K562 (cell line): ENCODE measurements at regions not wholly inside any gene's neighbourhood (a gene's known extent, or its start where the extent isn't known, plus 50 kb on each side); places are given as distances from the start of the nearest gene placed in this dataset.

Source experiments
- ASH1L ChIP-seq: fragments of 450-650 bp; IDR thresholded peaks from 2 replicates; pipeline ENCODE4 v1.6.1; 2018; ENCODE audit warnings: borderline replicate concordance, mild to moderate bottlenecking, low read depth; ENCODE audit not compliant: partially characterized antibody
- ATF7 ChIP-seq: fragments of 450-650 bp; IDR thresholded peaks from 2 replicates; pipeline ENCODE4 v1.7.1; 2014; ENCODE audit warnings: mild to moderate bottlenecking, moderate library complexity
- BRD4 ChIP-seq: fragments of 200-600 bp; sonication (generic); IDR thresholded peaks from 2 replicates; pipeline ENCODE4 v1.6.1; 2017; ENCODE audit warnings: inconsistent platforms
- CBFA2T2 ChIP-seq: fragments of 450-650 bp; conservative IDR thresholded peaks from 2 replicates; pipeline ENCODE4 v1.6.1; 2017; ENCODE audit warnings: mild to moderate bottlenecking
- CC2D1A ChIP-seq: fragments of 450-650 bp; IDR thresholded peaks from 2 replicates; pipeline ENCODE4 v1.6.1; 2017; ENCODE audit warnings: mild to moderate bottlenecking
- COPS2 ChIP-seq: fragments of 450-650 bp; conservative IDR thresholded peaks from 2 replicates; pipeline ENCODE4 v1.6.1; 2016; ENCODE audit warnings: mild to moderate bottlenecking, moderate library complexity
- DNMT1 ChIP-seq: fragments of 450-650 bp; IDR thresholded peaks from 2 replicates; pipeline ENCODE4 v1.6.1; 2016; ENCODE audit warnings: antibody characterized with exemption, mild to moderate bottlenecking
- FOXM1 ChIP-seq, 2 experiments: fragments of 450-650 bp in 1 of 2; sonication (generic) in 1 of 2; formaldehyde crosslinking in 1 of 2; IDR thresholded peaks; 2 replicates each; pipeline versions ENCODE4 v1.6.1 to v1.9.0; 2017 to 2022; ENCODE audit warnings: low read depth in 2 of 2, mild to moderate bottlenecking in 2 of 2, missing genetic modification reagents in 1 of 2, moderate library complexity in 1 of 2
- GTF2E2 ChIP-seq: fragments of 200-800 bp; sonication (Bioruptor generic); IDR thresholded peaks from 2 replicates; pipeline ENCODE4 v1.6.1; 2016; ENCODE audit warnings: missing genetic modification characterization, missing compliant biosample characterization
- HNRNPUL1 ChIP-seq: fragments of 200-400 bp; formaldehyde crosslinking; IDR thresholded peaks from 2 replicates; pipeline ENCODE4 v1.6.1; 2017; ENCODE audit warnings: low read length
- MEF2D ChIP-seq: conservative IDR thresholded peaks from 2 replicates; pipeline ENCODE4 v1.6.1; 2016; ENCODE audit warnings: low read depth, missing genetic modification characterization, missing compliant biosample characterization
- MXI1 ChIP-seq: IDR thresholded peaks from 2 replicates; pipeline ENCODE4 v1.6.1; 2011; ENCODE audit warnings: low read depth, mild to moderate bottlenecking, improper control_type of control experiment, low read length
- NONO ChIP-seq, 2 experiments: fragments of 200-400 bp in 1 of 2; fragments of 450-650 bp in 1 of 2; formaldehyde crosslinking in 1 of 2; IDR thresholded peaks; 2 replicates each; pipeline ENCODE4 v1.6.1; 2017; ENCODE audit warnings: low read depth in 2 of 2, mild to moderate bottlenecking in 2 of 2, moderate library complexity in 2 of 2, low read length in 1 of 2
- POLR2A ChIP-seq: fragments of 450-650 bp; conservative IDR thresholded peaks from 2 replicates; pipeline ENCODE4 v1.6.1; 2016
- PTRF ChIP-seq: fragments of 450-650 bp; IDR thresholded peaks from 2 replicates; pipeline ENCODE4 v1.6.1; 2016; ENCODE audit warnings: mild to moderate bottlenecking, missing genetic modification characterization, missing compliant biosample characterization
- RAD21 ChIP-seq, 2 experiments: fragments of 250-450 bp in 1 of 2; fragments of 450-650 bp in 1 of 2; sonication (Bioruptor Pico) in 1 of 2; formaldehyde crosslinking in 1 of 2; IDR thresholded peaks in 1 of 2; conservative IDR thresholded peaks in 1 of 2; 2 replicates each; pipeline versions ENCODE4 v1.4.0 to v1.8.0; 2020 to 2022; ENCODE audit warnings: mild to moderate bottlenecking in 2 of 2, moderate library complexity in 1 of 2
- SMARCC2 ChIP-seq: fragments of 450-650 bp; IDR thresholded peaks from 2 replicates; pipeline ENCODE4 v1.6.1; 2017; ENCODE audit warnings: antibody characterized with exemption, moderate library complexity, mild to moderate bottlenecking, low read depth
- XRCC5 ChIP-seq: fragments of 200-400 bp; formaldehyde crosslinking; IDR thresholded peaks from 2 replicates; pipeline ENCODE4 v1.6.1; 2017; ENCODE audit warnings: low read depth, mild to moderate bottlenecking, low read length
- ZFP36 ChIP-seq: fragments of 150-350 bp; IDR thresholded peaks from 2 replicates; pipeline ENCODE4 v1.6.1; 2018; ENCODE audit warnings: low read length, low read depth; ENCODE audit not compliant: partially characterized antibody
- ZNF316 ChIP-seq: fragments of 450-650 bp; IDR thresholded peaks from 2 replicates; pipeline ENCODE4 v1.6.1; 2016
- ZNF780A ChIP-seq: fragments of 250-450 bp; sonication (Bioruptor Pico); IDR thresholded peaks from 2 replicates; pipeline ENCODE4 v1.5.0; 2021; ENCODE audit warnings: mild to moderate bottlenecking
- ZNF79 ChIP-seq: fragments of 250-450 bp; sonication (Bioruptor Pico); IDR thresholded peaks from 2 replicates; pipeline ENCODE4 v1.4.0; 2020; ENCODE audit warnings: low read depth, mild to moderate bottlenecking, moderate library complexity
- TF ChIP-seq, protein P1 (sequence below), 3 experiments: IDR thresholded peaks in 2 of 3; conservative IDR thresholded peaks in 1 of 3; 2 replicates each; pipeline ENCODE4 v1.5.1; 2011 to 2012; ENCODE audit warnings: low read length in 3 of 3, mild to moderate bottlenecking in 3 of 3, control low read depth in 2 of 3, improper control_type of control experiment in 1 of 3, inconsistent platforms in 1 of 3, low read depth in 1 of 3, mixed read lengths in 1 of 3, moderate library complexity in 1 of 3; ENCODE audit not compliant: insufficient read depth in 2 of 3
- TF ChIP-seq, protein P2 (sequence below), 2 experiments: fragments of 250-450 bp in 1 of 2; fragments of 450-650 bp in 1 of 2; sonication (Bioruptor Pico) in 1 of 2; IDR thresholded peaks; 2 replicates each; pipeline versions ENCODE4 v1.6.1 to v1.8.0; 2016 to 2021; ENCODE audit warnings: mild to moderate bottlenecking in 2 of 2, moderate library complexity in 2 of 2, missing compliant biosample characterization in 1 of 2, missing genetic modification characterization in 1 of 2
- TF ChIP-seq, protein P3 (sequence below): sonication (generic); formaldehyde crosslinking; IDR thresholded peaks from 2 replicates; pipeline ENCODE4 v1.8.1; 2022; ENCODE audit warnings: missing genetic modification reagents
- TF ChIP-seq, protein P4 (sequence below): fragments of 250-450 bp; sonication (Bioruptor Pico); IDR thresholded peaks from 2 replicates; pipeline ENCODE4 v1.6.1; 2021; ENCODE audit warnings: mild to moderate bottlenecking

DNA sequence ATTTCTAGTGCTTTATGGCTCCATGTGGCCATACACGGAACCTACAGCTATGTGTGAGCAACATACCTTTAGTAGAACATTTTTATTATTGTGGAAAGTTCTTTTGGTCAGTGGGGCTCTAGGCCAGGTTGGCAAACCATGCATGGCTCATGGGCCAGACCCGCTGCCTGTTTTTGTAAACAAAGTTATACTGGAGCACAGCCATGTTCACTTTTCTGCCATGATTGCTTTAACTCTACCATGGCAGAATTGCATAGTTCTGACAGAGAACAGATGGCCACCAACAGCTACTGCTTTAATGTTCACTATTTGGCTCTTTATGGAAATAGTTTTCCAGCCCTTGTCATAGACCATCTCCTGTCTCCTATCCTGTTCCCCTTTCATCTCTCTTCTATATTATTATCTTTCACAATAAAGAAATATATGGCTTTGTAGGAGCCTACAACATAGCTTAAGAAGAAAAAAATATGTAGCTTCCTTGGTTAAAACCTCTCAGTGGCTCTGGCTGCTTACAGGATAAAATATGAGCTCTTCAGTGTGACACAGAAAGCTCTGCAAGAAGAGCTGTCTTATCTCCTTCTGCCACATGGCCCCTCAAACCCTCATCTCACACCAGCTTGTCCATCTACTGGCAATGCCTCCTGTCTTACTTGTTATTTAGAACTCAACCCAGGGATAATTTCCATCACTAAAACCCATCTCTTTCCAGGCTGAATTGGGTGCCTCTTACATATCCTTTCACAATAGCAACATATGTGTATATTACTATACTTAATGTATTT, 54.6 kb upstream of the RWDD3 start (continued):
- no peak for TF ChIP-seq ATF7
- no peak for TF ChIP-seq XRCC5
- TF ChIP-seq ZNF780A: no peak
- peak; percentile 91 for TF ChIP-seq CBFA2T2
- TF ChIP-seq, protein P1, sequence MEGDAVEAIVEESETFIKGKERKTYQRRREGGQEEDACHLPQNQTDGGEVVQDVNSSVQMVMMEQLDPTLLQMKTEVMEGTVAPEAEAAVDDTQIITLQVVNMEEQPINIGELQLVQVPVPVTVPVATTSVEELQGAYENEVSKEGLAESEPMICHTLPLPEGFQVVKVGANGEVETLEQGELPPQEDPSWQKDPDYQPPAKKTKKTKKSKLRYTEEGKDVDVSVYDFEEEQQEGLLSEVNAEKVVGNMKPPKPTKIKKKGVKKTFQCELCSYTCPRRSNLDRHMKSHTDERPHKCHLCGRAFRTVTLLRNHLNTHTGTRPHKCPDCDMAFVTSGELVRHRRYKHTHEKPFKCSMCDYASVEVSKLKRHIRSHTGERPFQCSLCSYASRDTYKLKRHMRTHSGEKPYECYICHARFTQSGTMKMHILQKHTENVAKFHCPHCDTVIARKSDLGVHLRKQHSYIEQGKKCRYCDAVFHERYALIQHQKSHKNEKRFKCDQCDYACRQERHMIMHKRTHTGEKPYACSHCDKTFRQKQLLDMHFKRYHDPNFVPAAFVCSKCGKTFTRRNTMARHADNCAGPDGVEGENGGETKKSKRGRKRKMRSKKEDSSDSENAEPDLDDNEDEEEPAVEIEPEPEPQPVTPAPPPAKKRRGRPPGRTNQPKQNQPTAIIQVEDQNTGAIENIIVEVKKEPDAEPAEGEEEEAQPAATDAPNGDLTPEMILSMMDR (IDR thresholded peaks at IDR 0.05 in 2 of 3, conservative IDR thresholded peaks at IDR 0.05 in 1 of 3; ENCODE audit: insufficient read depth in 2 of 3, low read depth in 1 of 3, low read length in 3 of 3): 0 out of 6 replicates have a peak, but pooled peaks of 1 of the 3 experiments have one; percentile 2
- TF ChIP-seq, protein P2, sequence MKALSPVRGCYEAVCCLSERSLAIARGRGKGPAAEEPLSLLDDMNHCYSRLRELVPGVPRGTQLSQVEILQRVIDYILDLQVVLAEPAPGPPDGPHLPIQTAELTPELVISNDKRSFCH (CRISPR knock-in tag; IDR thresholded peaks at IDR 0.05): no peak
- TF ChIP-seq, protein P2 (tag; IDR thresholded peaks at IDR 0.05): no peak
- 0 out of 4 replicates have a peak, but pooled peaks of 1 of the 2 experiments have one; percentile 11 for TF ChIP-seq RAD21 (CRISPR knock-in tag; conservative IDR thresholded peaks at IDR 0.05 in 1 of 2, IDR thresholded peaks at IDR 0.05 in 1 of 2)
- no peak for TF ChIP-seq BRD4
- TF ChIP-seq ZNF79: no peak
- TF ChIP-seq POLR2A: no peak
- TF ChIP-seq ASH1L: no peak
- no peak for TF ChIP-seq COPS2
- no peak for TF ChIP-seq HNRNPUL1
- no peak for TF ChIP-seq DNMT1
- TF ChIP-seq ZNF316: no peak
- TF ChIP-seq MXI1: no peak
- peak; percentile 86 for TF ChIP-seq SMARCC2
- TF ChIP-seq NONO (IDR thresholded peaks at IDR 0.05; ENCODE audit: low read depth in 2 of 2, low read length in 1 of 2): 0 out of 4 replicates have a peak, but pooled peaks of 1 of the 2 experiments have one; percentile 18
- TF ChIP-seq, protein P3, sequence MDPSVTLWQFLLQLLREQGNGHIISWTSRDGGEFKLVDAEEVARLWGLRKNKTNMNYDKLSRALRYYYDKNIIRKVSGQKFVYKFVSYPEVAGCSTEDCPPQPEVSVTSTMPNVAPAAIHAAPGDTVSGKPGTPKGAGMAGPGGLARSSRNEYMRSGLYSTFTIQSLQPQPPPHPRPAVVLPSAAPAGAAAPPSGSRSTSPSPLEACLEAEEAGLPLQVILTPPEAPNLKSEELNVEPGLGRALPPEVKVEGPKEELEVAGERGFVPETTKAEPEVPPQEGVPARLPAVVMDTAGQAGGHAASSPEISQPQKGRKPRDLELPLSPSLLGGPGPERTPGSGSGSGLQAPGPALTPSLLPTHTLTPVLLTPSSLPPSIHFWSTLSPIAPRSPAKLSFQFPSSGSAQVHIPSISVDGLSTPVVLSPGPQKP (CRISPR knock-in tag): no peak
- peak; percentile 52; the same call in 1 of the 2 replicates for TF ChIP-seq CC2D1A
- TF ChIP-seq MEF2D (tag): no peak
- no peak for TF ChIP-seq GTF2E2 (tag)
- TF ChIP-seq ZFP36: no peak
- peak; percentile 77 for TF ChIP-seq FOXM1 (IDR thresholded peaks at IDR 0.05; ENCODE audit: low read depth)
- TF ChIP-seq FOXM1 (CRISPR knock-in tag; IDR thresholded peaks at IDR 0.05; ENCODE audit: low read depth): no peak
- TF ChIP-seq, protein P4, sequence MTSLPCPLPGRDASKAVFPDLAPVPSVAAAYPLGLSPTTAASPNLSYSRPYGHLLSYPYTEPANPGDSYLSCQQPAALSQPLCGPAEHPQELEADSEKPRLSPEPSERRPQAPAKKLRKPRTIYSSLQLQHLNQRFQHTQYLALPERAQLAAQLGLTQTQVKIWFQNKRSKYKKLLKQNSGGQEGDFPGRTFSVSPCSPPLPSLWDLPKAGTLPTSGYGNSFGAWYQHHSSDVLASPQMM (CRISPR knock-in tag): no peak
- no peak for TF ChIP-seq PTRF (tag)
